ENCODE measurements at regions not wholly inside any gene's neighbourhood (a gene's known extent, or its start where the extent isn't known, plus 50 kb on each side); places are given as distances from the start of the nearest gene placed in this dataset.

DNA sequence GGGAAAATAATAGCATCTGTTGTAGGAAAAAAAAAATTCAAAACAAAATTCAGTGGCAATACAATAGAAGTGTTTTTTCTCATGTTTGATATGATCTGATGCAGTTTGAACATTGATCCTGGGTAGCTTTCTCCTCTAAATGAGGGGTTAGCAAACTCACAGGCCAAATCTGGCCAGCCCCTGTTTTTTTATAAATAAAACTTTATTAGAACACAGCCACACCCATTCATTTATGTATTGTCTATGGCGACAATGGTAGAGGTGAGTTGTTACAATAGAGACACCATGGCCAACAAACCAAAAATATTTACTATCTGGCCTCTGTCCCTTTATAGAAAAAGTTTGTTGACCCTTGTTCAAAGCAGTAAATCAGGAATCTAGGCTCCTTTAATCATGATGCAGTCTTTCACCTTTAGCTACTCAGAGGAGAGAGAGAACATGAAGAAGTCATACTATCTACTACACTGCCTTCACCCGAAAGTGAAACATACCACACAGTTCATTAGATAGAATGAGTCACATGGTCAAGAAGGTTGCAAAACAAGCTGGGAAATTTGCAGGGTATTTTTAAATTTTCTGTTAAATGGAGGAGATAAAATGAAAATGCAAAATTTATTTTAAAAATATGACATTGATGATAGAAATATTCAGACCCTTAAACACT, 186.6 kb upstream of the MAOA start:
- TF ChIP-seq CTCF (IDR thresholded peaks at IDR 0.05; ENCODE audit: insufficient read depth, low read depth, low read length), result no peak
- no peak overlapping the region for H3K4me3 ChIP-seq (ENCODE audit: low read depth, low read length)
- H3K27me3 ChIP-seq (ENCODE audit: control insufficient read depth, insufficient read depth, low read length), result no peaks in the 10 kb centered on the region
- ChIA-PET CTCF (no interaction called here), POLR2A (no interaction called here)
- H3K36me3 ChIP-seq (ENCODE audit: control insufficient read depth, insufficient read depth, low read length), result no peaks in the 10 kb centered on the region
- no peak for DNase-seq (ENCODE audit: low read depth)

DNA sequence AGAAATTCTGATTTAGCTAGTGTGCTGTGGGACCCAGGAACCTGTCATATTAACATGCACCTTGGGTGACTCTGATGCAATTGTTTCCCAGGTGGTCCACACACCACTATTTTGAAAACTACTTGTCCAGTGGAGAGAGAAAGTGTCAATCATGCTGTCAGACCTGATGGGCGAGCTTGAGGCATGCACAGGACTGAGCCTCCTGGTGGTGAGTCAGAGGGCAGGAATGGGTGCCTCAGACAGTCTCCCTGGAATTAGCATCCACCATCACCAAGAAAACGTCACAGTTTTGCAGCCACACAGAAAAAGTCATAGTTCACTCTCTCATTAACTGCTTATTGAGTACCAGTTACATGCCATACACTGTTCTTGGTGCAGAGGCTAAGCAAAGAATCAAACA, 181.8 kb upstream of the MAOA start:
- Histone ChIP-seq H3K36me3 (ENCODE audit: control insufficient read depth, insufficient read depth, low read length) (no peaks in the 10 kb centered on the region), H3K4me3 (ENCODE audit: low read depth, low read length) (no peak overlapping the region), H3K27me3 (ENCODE audit: control insufficient read depth, insufficient read depth, low read length) (no peaks in the 10 kb centered on the region)
- ChIA-PET CTCF (interaction anchor here (0.6 kb wide), 1 partner anchor 939 kb away, joined by 3 read pairs; no protein-coding TSS in a partner anchor), POLR2A (no interaction called here)
- DNase-seq (ENCODE audit: low read depth), result no peak
- no peak for TF ChIP-seq CTCF (IDR thresholded peaks at IDR 0.05; ENCODE audit: insufficient read depth, low read depth, low read length)

- DNase-seq (ENCODE audit: low read depth), result no peak
- POLR2A ChIA-PET, result no interaction called here
- Histone ChIP-seq H3K36me3 (ENCODE audit: control insufficient read depth, insufficient read depth, low read length) (no peaks in the 10 kb centered on the region), H3K4me3 (ENCODE audit: low read depth, low read length) (no peak overlapping the region), H3K27me3 (ENCODE audit: control insufficient read depth, insufficient read depth, low read length) (no peaks in the 10 kb centered on the region)
- TF ChIP-seq CTCF (IDR thresholded peaks at IDR 0.05; ENCODE audit: insufficient read depth, low read depth, low read length), result no peak
- CTCF ChIA-PET, result no interaction called here
Measured at GRCh38 chrX:43479070-43479469, 177.0 kb upstream of the MAOA start.

- Histone ChIP-seq H3K36me3 (ENCODE audit: control insufficient read depth, insufficient read depth, low read length) (no peaks in the 10 kb centered on the region), H3K4me3 (ENCODE audit: low read depth, low read length) (no peak overlapping the region), H3K27me3 (ENCODE audit: control insufficient read depth, insufficient read depth, low read length) (no peaks in the 10 kb centered on the region)
- DNase-seq (ENCODE audit: low read depth), result no peak
- ChIA-PET CTCF (no interaction called here), POLR2A (no interaction called here)
- no peak for TF ChIP-seq CTCF (IDR thresholded peaks at IDR 0.05; ENCODE audit: insufficient read depth, low read depth, low read length)
Measured at GRCh38 chrX:43479850-43480249, 176.2 kb upstream of the MAOA start.

- Histone ChIP-seq H3K36me3 (ENCODE audit: control insufficient read depth, insufficient read depth, low read length) (no peaks in the 10 kb centered on the region), H3K27me3 (ENCODE audit: control insufficient read depth, insufficient read depth, low read length) (no peaks in the 10 kb centered on the region), H3K4me3 (ENCODE audit: low read depth, low read length) (no peak overlapping the region)
- ChIA-PET POLR2A (no interaction called here), CTCF (no interaction called here)
- DNase-seq (ENCODE audit: low read depth), result no peak
- no peak for TF ChIP-seq CTCF (IDR thresholded peaks at IDR 0.05; ENCODE audit: insufficient read depth, low read depth, low read length)
Measured at GRCh38 chrX:43481576-43481975, 174.5 kb upstream of the MAOA start.

Data from BJ (cell line).